ENCODE measurements at regions not wholly inside any gene's neighbourhood (a gene's known extent, or its start where the extent isn't known, plus 50 kb on each side); places are given as distances from the start of the nearest gene placed in this dataset.

- DNase-seq (no peak), ATAC-seq (no peak)
- Histone ChIP-seq H3K4me3 (no peak overlapping the region), H3K36me3 (no peaks in the 10 kb centered on the region), H3K27me3 (ENCODE audit: low read depth) (no peaks in the 10 kb centered on the region), H3K9me3 (no peaks in the 10 kb centered on the region), H3K4me1 (no peaks in the 10 kb centered on the region), H3K27ac (no peak overlapping the region)
- intact Hi-C loops (cut with DNase I), result no loop called here
- TF ChIP-seq CTCF (IDR thresholded peaks at IDR 0.05), result no peak
Observed at GRCh38 chr13:62092949-62093348, 677.3 kb upstream of the PCDH20 start.

- intact Hi-C loops (cut with DNase I), result no loop called here
- Histone ChIP-seq H3K4me3 (no peak overlapping the region), H3K9me3 (no peaks in the 10 kb centered on the region), H3K27me3 (ENCODE audit: low read depth) (no peaks in the 10 kb centered on the region), H3K27ac (no peak overlapping the region), H3K4me1 (no peaks in the 10 kb centered on the region), H3K36me3 (no peaks in the 10 kb centered on the region)
- no peak for TF ChIP-seq CTCF (IDR thresholded peaks at IDR 0.05)
- DNase-seq (no peak), ATAC-seq (no peak)
Observed at GRCh38 chr13:62092536-62092935, 676.9 kb upstream of the PCDH20 start.

GRCh38 chr13:62088165-62088564, 672.5 kb upstream of the PCDH20 start:
- no peak for DNase-seq
- ATAC-seq, result no peak
- Histone ChIP-seq H3K4me3 (no peak overlapping the region), H3K36me3 (no peaks in the 10 kb centered on the region), H3K27ac (no peak overlapping the region), H3K27me3 (ENCODE audit: low read depth) (no peaks in the 10 kb centered on the region), H3K9me3 (no peaks in the 10 kb centered on the region), H3K4me1 (no peaks in the 10 kb centered on the region)
- TF ChIP-seq CTCF (IDR thresholded peaks at IDR 0.05), result no peak
- intact Hi-C loops (cut with DNase I), result no loop called here

- ATAC-seq (no peak), DNase-seq (no peak)
- Histone ChIP-seq H3K27ac (no peak overlapping the region), H3K36me3 (no peaks in the 10 kb centered on the region), H3K4me1 (no peaks in the 10 kb centered on the region), H3K27me3 (ENCODE audit: low read depth) (no peaks in the 10 kb centered on the region), H3K9me3 (no peaks in the 10 kb centered on the region), H3K4me3 (no peak overlapping the region)
- intact Hi-C loops (cut with DNase I), result no loop called here
- no peak for TF ChIP-seq CTCF (IDR thresholded peaks at IDR 0.05)
Observed at GRCh38 chr13:62087124-62087523, 671.5 kb upstream of the PCDH20 start.

GRCh38 chr13:62085337-62086229, 669.9 kb upstream of the PCDH20 start:
- no peak for TF ChIP-seq CTCF (IDR thresholded peaks at IDR 0.05)
- ATAC-seq (no peak), DNase-seq (no peak)
- intact Hi-C loops (cut with DNase I), result no loop called here
- H3K27me3 ChIP-seq (ENCODE audit: low read depth), result no peaks in the 10 kb centered on the region
- H3K27ac ChIP-seq, result no peak overlapping the region
- H3K4me3 ChIP-seq, result no peak overlapping the region
- H3K4me1 ChIP-seq, result no peaks in the 10 kb centered on the region
- no peaks in the 10 kb centered on the region for H3K9me3 ChIP-seq
- H3K36me3 ChIP-seq, result no peaks in the 10 kb centered on the region

Measured in lower lobe of right lung (tissue), 2 donors.